Endodermal cell (in vitro differentiated cells): ENCODE measurements at regions not wholly inside any gene's neighbourhood (a gene's known extent, or its start where the extent isn't known, plus 50 kb on each side); places are given as distances from the start of the nearest gene placed in this dataset.

Experiments used
- DNase-seq: peaks from one replicate; pipeline ENCODE4 v3.0.0-alpha.2; 2017
- H3K27ac ChIP-seq: 2 replicates; pipeline ENCODE4 v1.5.1; 2013; ENCODE audit warnings: mild to moderate bottlenecking, low read depth, low read length, moderate library complexity
- H3K27me3 ChIP-seq: 2 replicates; pipeline ENCODE4 v1.6.1; 2013; ENCODE audit warnings: mild to moderate bottlenecking, low read length, moderate library complexity; ENCODE audit not compliant: insufficient read depth, control insufficient read depth, poor library complexity, severe bottlenecking
- H3K36me3 ChIP-seq: 2 replicates; pipeline ENCODE4 v1.7.0; 2013; ENCODE audit warnings: mild to moderate bottlenecking, low read length, moderate library complexity; ENCODE audit not compliant: control insufficient read depth, insufficient read depth
- H3K4me1 ChIP-seq: one replicate; pipeline ENCODE4 v1.7.0; 2013; ENCODE audit warnings: low read length; ENCODE audit not compliant: control insufficient read depth, insufficient read depth
- H3K4me3 ChIP-seq: 2 replicates; pipeline ENCODE4 v1.5.1; 2013; ENCODE audit warnings: mild to moderate bottlenecking, low read length, moderate library complexity
- H3K9ac ChIP-seq: 2 replicates; pipeline ENCODE4 v1.6.1; 2013; ENCODE audit warnings: mild to moderate bottlenecking, low read length, moderate library complexity; ENCODE audit not compliant: poor library complexity, severe bottlenecking; ENCODE audit errors: extremely low read depth
- H3K9me3 ChIP-seq: 2 replicates; pipeline ENCODE4 v1.6.1; 2013; ENCODE audit warnings: mild to moderate bottlenecking, low read length, moderate library complexity; ENCODE audit not compliant: control insufficient read depth
- H3K27ac Mint-ChIP-seq: 2 replicates; pipeline ENCODE4 v1.8.0; 2020; ENCODE audit warnings: mixed read lengths
- H3K27me3 Mint-ChIP-seq: 2 replicates; pipeline ENCODE4 v1.8.0; 2021; ENCODE audit warnings: mild to moderate bottlenecking, mixed read lengths; ENCODE audit not compliant: insufficient read depth
- H3K36me3 Mint-ChIP-seq: 2 replicates; pipeline ENCODE4 v1.8.0; 2020; ENCODE audit warnings: low read depth, mixed read lengths
- H3K4me1 Mint-ChIP-seq: 2 replicates; pipeline ENCODE4 v1.8.0; 2020; ENCODE audit warnings: mixed read lengths
- H3K4me3 Mint-ChIP-seq: 2 replicates; pipeline ENCODE4 v1.8.0; 2020; ENCODE audit warnings: mild to moderate bottlenecking, moderate library complexity, mixed read lengths
- H3K9me3 Mint-ChIP-seq: 2 replicates; pipeline ENCODE4 v1.8.0; 2020; ENCODE audit warnings: mild to moderate bottlenecking, mixed read lengths
- WGBS, 2 experiments: methylation state at CpG; one replicate each; pipeline versions ENCODE4 v1.1.5 to v1.1.7; 2013; ENCODE audit warnings: missing lambda C conversion rate in 2 of 2, mixed read lengths in 1 of 2; ENCODE audit not compliant: insufficient coverage in 1 of 2, insufficient read length in 1 of 2; 5-methylcytosine and 5-hydroxymethylcytosine counted together
- TF ChIP-seq, protein P1 (sequence below): fragments of 200-600 bp; sonication (generic); conservative IDR thresholded peaks from 2 replicates; pipeline ENCODE4 v1.5.0; 2021; ENCODE audit warnings: antibody characterized with exemption, mild to moderate bottlenecking

- Histone ChIP-seq H3K27me3 (no peaks in the 10 kb centered on the region), H3K4me1 (no peaks in the 10 kb centered on the region), H3K4me3 (no peak overlapping the region), H3K9me3 (no peaks in the 10 kb centered on the region), H3K27ac (no peak overlapping the region), H3K9ac (no peak overlapping the region), H3K36me3 (no peaks in the 10 kb centered on the region)
- no peaks in the 10 kb centered on the region for H3K36me3 Mint-ChIP-seq
- H3K27me3 Mint-ChIP-seq: no peaks in the 10 kb centered on the region
- H3K9me3 Mint-ChIP-seq: no peaks in the 10 kb centered on the region
- H3K4me1 Mint-ChIP-seq: peaks cover 3% of the 10 kb centered on the region
- no peak overlapping the region for H3K4me3 Mint-ChIP-seq
- TF ChIP-seq, protein P1, sequence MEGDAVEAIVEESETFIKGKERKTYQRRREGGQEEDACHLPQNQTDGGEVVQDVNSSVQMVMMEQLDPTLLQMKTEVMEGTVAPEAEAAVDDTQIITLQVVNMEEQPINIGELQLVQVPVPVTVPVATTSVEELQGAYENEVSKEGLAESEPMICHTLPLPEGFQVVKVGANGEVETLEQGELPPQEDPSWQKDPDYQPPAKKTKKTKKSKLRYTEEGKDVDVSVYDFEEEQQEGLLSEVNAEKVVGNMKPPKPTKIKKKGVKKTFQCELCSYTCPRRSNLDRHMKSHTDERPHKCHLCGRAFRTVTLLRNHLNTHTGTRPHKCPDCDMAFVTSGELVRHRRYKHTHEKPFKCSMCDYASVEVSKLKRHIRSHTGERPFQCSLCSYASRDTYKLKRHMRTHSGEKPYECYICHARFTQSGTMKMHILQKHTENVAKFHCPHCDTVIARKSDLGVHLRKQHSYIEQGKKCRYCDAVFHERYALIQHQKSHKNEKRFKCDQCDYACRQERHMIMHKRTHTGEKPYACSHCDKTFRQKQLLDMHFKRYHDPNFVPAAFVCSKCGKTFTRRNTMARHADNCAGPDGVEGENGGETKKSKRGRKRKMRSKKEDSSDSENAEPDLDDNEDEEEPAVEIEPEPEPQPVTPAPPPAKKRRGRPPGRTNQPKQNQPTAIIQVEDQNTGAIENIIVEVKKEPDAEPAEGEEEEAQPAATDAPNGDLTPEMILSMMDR: no peak
- no peak for DNase-seq
- no peak overlapping the region for H3K27ac Mint-ChIP-seq
Observed at GRCh38 chr2:194495046-194495445, 1162.0 kb upstream of the SLC39A10 start.

- H3K36me3 ChIP-seq: no peaks in the 10 kb centered on the region
- H3K9ac ChIP-seq: no peak overlapping the region
- Mint-ChIP-seq H3K4me1 (peaks cover 3% of the 10 kb centered on the region), H3K27ac (no peak overlapping the region), H3K9me3 (no peaks in the 10 kb centered on the region), H3K36me3 (no peaks in the 10 kb centered on the region), H3K27me3 (no peaks in the 10 kb centered on the region), H3K4me3 (no peak overlapping the region)
- no peaks in the 10 kb centered on the region for H3K9me3 ChIP-seq
- TF ChIP-seq, protein P1: no peak
- DNase-seq: no peak
- no peaks in the 10 kb centered on the region for H3K4me1 ChIP-seq
- no peaks in the 10 kb centered on the region for H3K27me3 ChIP-seq
- H3K4me3 ChIP-seq: no peak overlapping the region
- H3K27ac ChIP-seq: no peak overlapping the region
Observed at GRCh38 chr2:194494401-194494800, 1162.6 kb upstream of the SLC39A10 start.

- Histone ChIP-seq H3K27ac (no peak overlapping the region), H3K4me1 (no peaks in the 10 kb centered on the region), H3K9ac (no peak overlapping the region), H3K27me3 (no peaks in the 10 kb centered on the region), H3K4me3 (no peak overlapping the region), H3K9me3 (no peaks in the 10 kb centered on the region), H3K36me3 (no peaks in the 10 kb centered on the region)
- H3K9me3 Mint-ChIP-seq: no peaks in the 10 kb centered on the region
- H3K27me3 Mint-ChIP-seq: no peaks in the 10 kb centered on the region
- H3K4me1 Mint-ChIP-seq: peaks cover 3% of the 10 kb centered on the region
- TF ChIP-seq, protein P1: no peak
- WGBS, 2 experiments: 77 to 100% methylated on average over 2 of the region's 2 CpGs
- H3K36me3 Mint-ChIP-seq: no peaks in the 10 kb centered on the region
- DNase-seq: no peak
- no peak overlapping the region for H3K27ac Mint-ChIP-seq
- no peak overlapping the region for H3K4me3 Mint-ChIP-seq
Observed at GRCh38 chr2:194491409-194492115, 1165.5 kb upstream of the SLC39A10 start.
